ENCODE measurements at regions not wholly inside any gene's neighbourhood (a gene's known extent, or its start where the extent isn't known, plus 50 kb on each side); places are given as distances from the start of the nearest gene placed in this dataset.

GRCh38 chr5:98104454-98105188, 668.8 kb upstream of the RGMB start:
- CTCF ChIA-PET (ENCODE audit: partially characterized antibody), result no interaction called here
- no peak overlapping the region; the same call in 1 of the 2 replicates for H2BK12ac ChIP-seq (ENCODE audit: low read depth, low read length)
- H3K9me3 ChIP-seq (ENCODE audit: insufficient read depth in 2 of 2, low read depth in 1 of 2, low read length in 1 of 2), result no peaks in the 10 kb centered on the region
- no peaks in the 10 kb centered on the region for H3K79me2 ChIP-seq (ENCODE audit: control insufficient read depth in 1 of 2, insufficient read depth in 2 of 2, low read length in 2 of 2)
- no peak overlapping the region for H3K4me3 ChIP-seq (ENCODE audit: extremely low read depth in 1 of 4, insufficient read depth in 2 of 4, low read depth in 3 of 4, low read length in 4 of 4)
- TF ChIP-seq MAFK (IDR thresholded peaks at IDR 0.05; ENCODE audit: low read depth, low read length) (no peak), TAF7 (optimal IDR thresholded peaks at IDR 0.05; ENCODE audit: borderline replicate concordance, low read depth, low read length) (no peak), SRF (IDR thresholded peaks at IDR 0.05; ENCODE audit: low read depth, low read length) (no peak)
- no peak overlapping the region for H3K4me2 ChIP-seq (ENCODE audit: insufficient read depth in 1 of 2, low read depth in 2 of 2, low read length in 2 of 2)
- no peak for FAIRE-seq
- no peak overlapping the region for H3K4ac ChIP-seq (replicated peaks; ENCODE audit: insufficient read length, low read depth, low read length)
- no peak overlapping the region for H2AK5ac ChIP-seq (ENCODE audit: low read depth, low read length)
- H4K5ac ChIP-seq (ENCODE audit: insufficient read length, low read depth, low read length), result no peak overlapping the region
- H4K91ac ChIP-seq (replicated peaks; ENCODE audit: insufficient read length, low read length), result no peak overlapping the region
- DNase-seq (ENCODE audit: low read depth in 1 of 2, low spot score in 2 of 2), result no peak
- H2BK120ac ChIP-seq (replicated peaks; ENCODE audit: low read depth, low read length), result no peak overlapping the region
- WGBS, 2 experiments (ENCODE audit: extremely low coverage in 1 of 2, insufficient coverage in 1 of 2, insufficient read length in 1 of 2, insufficient replicate concordance in 2 of 2, low coverage in 1 of 2, low lambda C conversion rate in 2 of 2, missing lambda C conversion rate in 1 of 2), result 57% methylated on average over 3 of the region's 3 CpGs; no CpG with 5 or more reads in 1 of the 2 experiments
- peak overlapping the region; percentile 28 for H3K23ac ChIP-seq (ENCODE audit: insufficient read length)
- H3K4me1 ChIP-seq (replicated peaks in 1 of 4; ENCODE audit: control insufficient read depth in 3 of 4, insufficient read depth in 4 of 4, low read length in 3 of 4), result no peaks in the 10 kb centered on the region
- H3K23me2 ChIP-seq (ENCODE audit: low read depth, low read length), result no peaks in the 10 kb centered on the region
- H2BK5ac ChIP-seq (ENCODE audit: low read depth, low read length), result no peak overlapping the region
- no peak overlapping the region for H3K56ac ChIP-seq (replicated peaks; ENCODE audit: insufficient read length, low read depth, low read length)
- H3K36me3 ChIP-seq (ENCODE audit: control insufficient read depth in 2 of 4, insufficient read depth in 4 of 4, low read length in 3 of 4), result no peaks in the 10 kb centered on the region
- no peak overlapping the region for H2BK20ac ChIP-seq (ENCODE audit: low read length)
- no peaks in the 10 kb centered on the region for H3K27me3 ChIP-seq (replicated peaks in 1 of 4; ENCODE audit: control insufficient read depth in 3 of 4, extremely low read depth in 1 of 4, insufficient read depth in 3 of 4, low read length in 3 of 4)
- no peaks in the 10 kb centered on the region for H4K20me1 ChIP-seq (replicated peaks in 1 of 2; ENCODE audit: control insufficient read depth in 1 of 2, insufficient read depth in 2 of 2, low read length in 2 of 2)
- H2BK15ac ChIP-seq (ENCODE audit: low read length), result no peak overlapping the region
- H4K8ac ChIP-seq (ENCODE audit: extremely low read depth, insufficient read depth, low read length), result no peak overlapping the region
- no peaks in the 10 kb centered on the region for H3K79me1 ChIP-seq (ENCODE audit: low read depth, low read length)
- POLR2A ChIA-PET (ENCODE audit: partially characterized antibody), result no interaction called here
- no peak overlapping the region for H3K27ac ChIP-seq (ENCODE audit: low read depth, low read length)
- H2AFZ ChIP-seq (ENCODE audit: low read length), result no peak overlapping the region; the same call in 1 of the 2 replicates
- no peak overlapping the region for H3K14ac ChIP-seq (ENCODE audit: insufficient read length)
- no peak overlapping the region for H3K18ac ChIP-seq (ENCODE audit: extremely low read depth, low read length)
- H3K9ac ChIP-seq (replicated peaks in 1 of 4; ENCODE audit: extremely low read depth in 1 of 4, low read depth in 3 of 4, low read length in 3 of 4), result no peak overlapping the region

Measured in H1 (cell line).